Psoas muscle (tissue), 7 donors: ENCODE measurements at regions not wholly inside any gene's neighbourhood (a gene's known extent, or its start where the extent isn't known, plus 50 kb on each side); places are given as distances from the start of the nearest gene placed in this dataset.

Source experiments
- ATAC-seq, 4 donors: fragments of 200-7000 bp; cut with Tn5 transposase; one replicate each; pipeline ENCODE4 v1.9.1; 2020; ENCODE audit warnings: moderate library complexity in 3 of 4, mild to moderate bottlenecking in 2 of 4
- DNase-seq, 2 donors: peaks; one replicate each; pipeline ENCODE4 v3.0.0-alpha.2; 2020
- H3K27ac ChIP-seq: fragments of 200-600 bp; one replicate; pipeline ENCODE4 v1.8.0; 2022
- H3K27me3 ChIP-seq, 3 donors: fragments of 200-600 bp in 1 of 3; one replicate each; pipeline versions ENCODE4 v1.6.1 to v1.8.0; 2013 to 2022; ENCODE audit warnings: low read length in 2 of 3, mild to moderate bottlenecking in 2 of 3, moderate library complexity in 1 of 3; ENCODE audit not compliant: insufficient read depth in 3 of 3
- H3K36me3 ChIP-seq, 2 donors: fragments of 200-600 bp in 1 of 2; one replicate each; pipeline versions ENCODE4 v1.6.1 to v1.8.0; 2013 to 2022; ENCODE audit warnings: low read depth in 1 of 2, mild to moderate bottlenecking in 1 of 2, moderate library complexity in 1 of 2; ENCODE audit not compliant: insufficient read depth in 1 of 2
- H3K4me1 ChIP-seq: fragments of 200-600 bp; one replicate; pipeline ENCODE4 v1.8.0; 2022
- H3K4me3 ChIP-seq: fragments of 200-600 bp; one replicate; pipeline ENCODE4 v1.8.0; 2022; ENCODE audit warnings: mild to moderate bottlenecking
- H3K9me3 ChIP-seq: fragments of 200-600 bp; one replicate; pipeline ENCODE4 v1.8.0; 2022
- CTCF ChIP-seq: fragments of 200-600 bp; IDR thresholded peaks from one replicate; pipeline ENCODE4 v1.8.0; 2022; ENCODE audit warnings: antibody characterized with exemption
- whole genome bisulfite sequencing, 3 donors: extraction: QIAGEN DNeasy Blood & Tissue Kit; methylation state at CpG; one replicate each; pipeline versions ENCODE4 v1.1.6 to v1.1.7; 2013; 5-methylcytosine and 5-hydroxymethylcytosine counted together
- intact Hi-C, 2 donors: fragments of 100-400 bp; cut with DNase I; formaldehyde crosslinking; loops; one replicate each; pipeline versions ENCODE4 v1.11.0 to v1.14.2; 2022
- donor health status: healthy with polysubstance abuse.
- donor health status: DM: no; HTN: no; CAD: no; lungs with moderate emphysema.
- donor health status: Bipolar disorder and iron deficiency.
- donor health status: healthy.
- donor health status: DM: yes; HTN: yes; CAD: no.
- donor health status: DM: no; HTN: no; CAD: no.
- donor health status: DM: yes; HTN: yes; CAD: no.

- Histone ChIP-seq H3K27me3 (peaks cover 0 to 9% (median 0%) of the 10 kb centered on the region in 3 donors), H3K9me3 (no peaks in the 10 kb centered on the region), H3K4me3 (no peak overlapping the region), H3K4me1 (no peaks in the 10 kb centered on the region), H3K27ac (no peak overlapping the region), H3K36me3 (no peaks in the 10 kb centered on the region)
- TF ChIP-seq CTCF, result no peak
- intact Hi-C loops, result no loop called here
- ATAC-seq (no peak), DNase-seq (no peak)
- WGBS, 3 donors, result 43 to 63% (median 47%) methylated on average over 4 of the region's 4 CpGs
Observed at GRCh38 chr4:185912779-185913178, 100.8 kb upstream of the SORBS2 start.

- no peak for TF ChIP-seq CTCF
- H3K4me1 ChIP-seq, result no peaks in the 10 kb centered on the region
- H3K4me3 ChIP-seq, result no peak overlapping the region
- peaks cover 0 to 11% (median 0%) of the 10 kb centered on the region in 3 donors for H3K27me3 ChIP-seq
- DNase-seq (no peak), ATAC-seq (no peak)
- intact Hi-C loops, result no loop called here
- 57 to 62% (median 59%) methylated on average over 11 of the region's 11 CpGs for WGBS, 3 donors
- H3K36me3 ChIP-seq, result no peaks in the 10 kb centered on the region
- no peaks in the 10 kb centered on the region for H3K9me3 ChIP-seq
- H3K27ac ChIP-seq, result no peak overlapping the region
Observed at GRCh38 chr4:185914583-185915199, 102.7 kb upstream of the SORBS2 start.

GRCh38 chr4:185915271-185915670 lies 103.3 kb upstream of the SORBS2 start:
- intact Hi-C loops, result no loop called here
- Histone ChIP-seq H3K27me3 (peaks cover 0 to 16% (median 0%) of the 10 kb centered on the region in 3 donors), H3K4me3 (no peak overlapping the region), H3K9me3 (no peaks in the 10 kb centered on the region), H3K36me3 (no peaks in the 10 kb centered on the region), H3K27ac (no peak overlapping the region), H3K4me1 (no peaks in the 10 kb centered on the region)
- DNase-seq (no peak), ATAC-seq (no peak)
- no peak for TF ChIP-seq CTCF
- WGBS, 3 donors, result 17 to 49% (median 39%) methylated on average over 2 of the region's 2 CpGs

GRCh38 chr4:185915817-185916216 lies 103.8 kb upstream of the SORBS2 start:
- Histone ChIP-seq H3K27me3 (peaks cover 0 to 16% (median 0%) of the 10 kb centered on the region in 3 donors), H3K9me3 (no peaks in the 10 kb centered on the region), H3K4me1 (no peaks in the 10 kb centered on the region), H3K36me3 (no peaks in the 10 kb centered on the region), H3K27ac (no peak overlapping the region), H3K4me3 (no peak overlapping the region)
- ATAC-seq, result no peak
- intact Hi-C loops, result no loop called here
- no peak for TF ChIP-seq CTCF
- WGBS, 3 donors, result 92 to 94% (median 93%) methylated on average over 4 of the region's 4 CpGs
- DNase-seq, result no peak

- WGBS, 3 donors, result 91 to 96% (median 95%) methylated on average over 4 of the region's 4 CpGs
- Histone ChIP-seq H3K9me3 (no peaks in the 10 kb centered on the region), H3K27me3 (peaks cover 0 to 16% (median 0%) of the 10 kb centered on the region in 3 donors), H3K4me3 (no peak overlapping the region), H3K27ac (no peak overlapping the region), H3K4me1 (no peaks in the 10 kb centered on the region), H3K36me3 (no peaks in the 10 kb centered on the region)
- no peak for ATAC-seq
- intact Hi-C loops, result no loop called here
- DNase-seq, result no peak
- no peak for TF ChIP-seq CTCF
Observed at GRCh38 chr4:185916231-185916630, 104.2 kb upstream of the SORBS2 start.
